ENCODE measurements at regions not wholly inside any gene's neighbourhood (a gene's known extent, or its start where the extent isn't known, plus 50 kb on each side); places are given as distances from the start of the nearest gene placed in this dataset.

DNA sequence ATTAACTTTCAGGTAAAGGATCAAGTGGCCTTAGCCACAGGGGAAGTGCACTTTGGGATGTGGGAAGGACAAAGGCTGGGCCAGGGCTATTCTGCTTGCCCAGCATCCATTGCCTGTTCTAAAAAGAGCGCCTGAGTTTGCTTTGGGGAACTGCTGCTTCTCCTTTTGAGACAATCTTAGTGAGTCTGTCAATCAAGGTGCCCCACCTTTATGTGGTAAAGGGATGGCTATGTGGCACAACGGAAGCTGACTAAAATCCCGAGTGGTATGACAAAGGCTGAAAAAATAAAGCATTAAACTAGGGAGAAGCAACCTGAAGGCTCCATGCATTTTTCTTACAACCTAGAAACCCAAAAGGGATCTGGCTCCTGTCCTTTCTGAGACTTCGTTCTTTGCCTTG lies 540.5 kb downstream of the SLC4A3 start:
- ATAC-seq (no peak), DNase-seq (no peak)
- H3K27me3 ChIP-seq, result no peaks in the 10 kb centered on the region
- H3K9me3 ChIP-seq, result no peaks in the 10 kb centered on the region
- no peaks in the 10 kb centered on the region for H3K36me3 ChIP-seq (replicated peaks in 1 of 2; ENCODE audit: insufficient read depth in 1 of 2, low read depth in 2 of 2)
- intact Hi-C loops (cut with DNase I), result no loop called here
- H3K27ac ChIP-seq, result no peak overlapping the region
- no peaks in the 10 kb centered on the region for H3K4me1 ChIP-seq
- TF ChIP-seq POLR2A (IDR thresholded peaks at IDR 0.05), result no peak
- TF ChIP-seq, protein P1, sequence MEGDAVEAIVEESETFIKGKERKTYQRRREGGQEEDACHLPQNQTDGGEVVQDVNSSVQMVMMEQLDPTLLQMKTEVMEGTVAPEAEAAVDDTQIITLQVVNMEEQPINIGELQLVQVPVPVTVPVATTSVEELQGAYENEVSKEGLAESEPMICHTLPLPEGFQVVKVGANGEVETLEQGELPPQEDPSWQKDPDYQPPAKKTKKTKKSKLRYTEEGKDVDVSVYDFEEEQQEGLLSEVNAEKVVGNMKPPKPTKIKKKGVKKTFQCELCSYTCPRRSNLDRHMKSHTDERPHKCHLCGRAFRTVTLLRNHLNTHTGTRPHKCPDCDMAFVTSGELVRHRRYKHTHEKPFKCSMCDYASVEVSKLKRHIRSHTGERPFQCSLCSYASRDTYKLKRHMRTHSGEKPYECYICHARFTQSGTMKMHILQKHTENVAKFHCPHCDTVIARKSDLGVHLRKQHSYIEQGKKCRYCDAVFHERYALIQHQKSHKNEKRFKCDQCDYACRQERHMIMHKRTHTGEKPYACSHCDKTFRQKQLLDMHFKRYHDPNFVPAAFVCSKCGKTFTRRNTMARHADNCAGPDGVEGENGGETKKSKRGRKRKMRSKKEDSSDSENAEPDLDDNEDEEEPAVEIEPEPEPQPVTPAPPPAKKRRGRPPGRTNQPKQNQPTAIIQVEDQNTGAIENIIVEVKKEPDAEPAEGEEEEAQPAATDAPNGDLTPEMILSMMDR (IDR thresholded peaks at IDR 0.05), result no peak
- WGBS, 2 donors, result 92% methylated on average over 4 of the region's 4 CpGs
- no peak overlapping the region for H3K4me3 ChIP-seq

- ATAC-seq, result no peak
Measured at GRCh38 chr2:220168891-220169546, 541.6 kb downstream of the SLC4A3 start.

GRCh38 chr2:220174826-220175225 lies 547.4 kb downstream of the SLC4A3 start:
- 35 to 65% methylated on average over 2 of the region's 2 CpGs for WGBS, 2 donors
- ATAC-seq, result no peak

More at GRCh38 chr2:220168891-220169546, 541.6 kb downstream of the SLC4A3 start:
- intact Hi-C loops (cut with DNase I), result no loop called here
- Histone ChIP-seq H3K4me1 (no peaks in the 10 kb centered on the region), H3K36me3 (replicated peaks in 1 of 2; ENCODE audit: insufficient read depth in 1 of 2, low read depth in 2 of 2) (no peaks in the 10 kb centered on the region), H3K27ac (no peak overlapping the region), H3K4me3 (no peak overlapping the region), H3K9me3 (no peaks in the 10 kb centered on the region), H3K27me3 (no peaks in the 10 kb centered on the region)
- DNase-seq, result no peak
- 86 to 88% methylated on average over 4 of the region's 4 CpGs for WGBS, 2 donors
- no peak for TF ChIP-seq POLR2A (IDR thresholded peaks at IDR 0.05)
- TF ChIP-seq, protein P1 (IDR thresholded peaks at IDR 0.05), result no peak

GRCh38 chr2:220175967-220176366 lies 548.5 kb downstream of the SLC4A3 start:
- Histone ChIP-seq H3K4me1 (no peaks in the 10 kb centered on the region), H3K9me3 (no peaks in the 10 kb centered on the region), H3K27ac (no peak overlapping the region), H3K27me3 (no peaks in the 10 kb centered on the region), H3K36me3 (replicated peaks in 1 of 2; ENCODE audit: insufficient read depth in 1 of 2, low read depth in 2 of 2) (no peaks in the 10 kb centered on the region), H3K4me3 (no peak overlapping the region)
- intact Hi-C loops (cut with DNase I), result loop anchor here (10.0 kb wide), 1 partner anchor 1399 kb away; the partner anchor contains the start of gene EPHA4
- WGBS, 2 donors, result 74 to 96% methylated on average over 2 of the region's 2 CpGs
- ATAC-seq, result no peak
- DNase-seq, result no peak
- no peak for TF ChIP-seq POLR2A (IDR thresholded peaks at IDR 0.05)
- TF ChIP-seq, protein P1 (IDR thresholded peaks at IDR 0.05), result no peak

More at GRCh38 chr2:220174826-220175225, 547.4 kb downstream of the SLC4A3 start:
- TF ChIP-seq, protein P1 (IDR thresholded peaks at IDR 0.05), result no peak
- no peak for TF ChIP-seq POLR2A (IDR thresholded peaks at IDR 0.05)
- H3K36me3 ChIP-seq (replicated peaks in 1 of 2; ENCODE audit: insufficient read depth in 1 of 2, low read depth in 2 of 2), result no peaks in the 10 kb centered on the region
- no peaks in the 10 kb centered on the region for H3K9me3 ChIP-seq
- intact Hi-C loops (cut with DNase I), result loop anchor here (10.0 kb wide), 1 partner anchor 1400 kb away; the partner anchor contains the start of gene EPHA4
- H3K4me3 ChIP-seq, result no peak overlapping the region
- no peaks in the 10 kb centered on the region for H3K4me1 ChIP-seq
- H3K27ac ChIP-seq, result no peak overlapping the region
- H3K27me3 ChIP-seq, result no peaks in the 10 kb centered on the region
- DNase-seq, result no peak

All from body of pancreas (tissue), 4 donors.